ENCODE measurements at regions not wholly inside any gene's neighbourhood (a gene's known extent, or its start where the extent isn't known, plus 50 kb on each side); places are given as distances from the start of the nearest gene placed in this dataset.

DNA sequence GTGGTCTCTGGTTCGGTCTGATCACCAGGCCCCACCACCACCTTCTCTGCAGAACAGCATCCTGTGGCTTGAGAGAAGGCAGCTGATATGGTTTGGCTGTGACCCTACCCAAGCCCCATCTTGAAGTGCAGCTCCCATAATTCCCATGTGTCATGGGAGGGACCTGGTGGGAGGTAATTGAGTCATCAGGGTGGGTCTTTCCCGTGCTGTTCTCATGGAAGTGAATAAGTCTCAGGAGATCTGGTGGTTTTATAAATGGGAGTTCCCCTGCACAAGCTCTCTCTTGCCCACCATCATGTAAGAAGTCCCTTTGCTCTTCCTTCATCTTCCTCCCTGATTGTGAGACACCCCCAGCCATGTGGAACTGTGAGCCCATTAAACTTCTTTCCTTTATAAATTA lies 352.3 kb upstream of the CDH5 start:
- TF ChIP-seq, protein P1, sequence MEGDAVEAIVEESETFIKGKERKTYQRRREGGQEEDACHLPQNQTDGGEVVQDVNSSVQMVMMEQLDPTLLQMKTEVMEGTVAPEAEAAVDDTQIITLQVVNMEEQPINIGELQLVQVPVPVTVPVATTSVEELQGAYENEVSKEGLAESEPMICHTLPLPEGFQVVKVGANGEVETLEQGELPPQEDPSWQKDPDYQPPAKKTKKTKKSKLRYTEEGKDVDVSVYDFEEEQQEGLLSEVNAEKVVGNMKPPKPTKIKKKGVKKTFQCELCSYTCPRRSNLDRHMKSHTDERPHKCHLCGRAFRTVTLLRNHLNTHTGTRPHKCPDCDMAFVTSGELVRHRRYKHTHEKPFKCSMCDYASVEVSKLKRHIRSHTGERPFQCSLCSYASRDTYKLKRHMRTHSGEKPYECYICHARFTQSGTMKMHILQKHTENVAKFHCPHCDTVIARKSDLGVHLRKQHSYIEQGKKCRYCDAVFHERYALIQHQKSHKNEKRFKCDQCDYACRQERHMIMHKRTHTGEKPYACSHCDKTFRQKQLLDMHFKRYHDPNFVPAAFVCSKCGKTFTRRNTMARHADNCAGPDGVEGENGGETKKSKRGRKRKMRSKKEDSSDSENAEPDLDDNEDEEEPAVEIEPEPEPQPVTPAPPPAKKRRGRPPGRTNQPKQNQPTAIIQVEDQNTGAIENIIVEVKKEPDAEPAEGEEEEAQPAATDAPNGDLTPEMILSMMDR (IDR thresholded peaks at IDR 0.05; ENCODE audit: insufficient read depth, low read depth, low read length) = no peak
- no peak for TF ChIP-seq EZH2 (IDR thresholded peaks at IDR 0.05; ENCODE audit: insufficient read depth, low read length)
